Memory B cell (primary cell): ENCODE measurements at regions not wholly inside any gene's neighbourhood (a gene's known extent, or its start where the extent isn't known, plus 50 kb on each side); places are given as distances from the start of the nearest gene placed in this dataset.
"Not testable (repeated sequence)": the region's sequence is repeated elsewhere in the genome, so short reads cannot be mapped to it uniquely, and the experiment has no call there.

ENCODE experiments used
- ATAC-seq: fragments of 150-1000 bp; cut with Tn5 transposase; 2 replicates; pipeline ENCODE4 v1.10.0; 2021; ENCODE audit warnings: low read depth, mild to moderate bottlenecking, moderate library complexity
- DNase-seq, 2 donors: peaks; one replicate each; pipeline ENCODE4 v3.0.0; 2022; ENCODE audit warnings: low spot score in 2 of 2
- H3K27ac Mint-ChIP-seq: one replicate; pipeline ENCODE4 v1.8.0; 2022; ENCODE audit warnings: mild to moderate bottlenecking, moderate library complexity, mixed read lengths
- H3K27me3 Mint-ChIP-seq: one replicate; pipeline ENCODE4 v1.8.0; 2022; ENCODE audit warnings: mixed read lengths
- H3K36me3 Mint-ChIP-seq: one replicate; pipeline ENCODE4 v1.8.0; 2022; ENCODE audit warnings: mild to moderate bottlenecking, mixed read lengths
- H3K4me1 Mint-ChIP-seq: one replicate; pipeline ENCODE4 v1.8.0; 2022; ENCODE audit warnings: mixed read lengths
- H3K4me3 Mint-ChIP-seq: one replicate; pipeline ENCODE4 v1.8.0; 2022; ENCODE audit warnings: mild to moderate bottlenecking, moderate library complexity, mixed read lengths
- H3K9me3 Mint-ChIP-seq: one replicate; pipeline ENCODE4 v1.8.0; 2022; ENCODE audit warnings: mixed read lengths

- no peak overlapping the region for H3K27ac Mint-ChIP-seq
- peaks cover 31% of the 10 kb centered on the region for H3K4me1 Mint-ChIP-seq
- no peaks in the 10 kb centered on the region for H3K27me3 Mint-ChIP-seq
- peaks cover 5% of the 10 kb centered on the region for H3K9me3 Mint-ChIP-seq
- ATAC-seq (no peak), DNase-seq (no peak)
- H3K36me3 Mint-ChIP-seq: peaks cover 10% of the 10 kb centered on the region
- H3K4me3 Mint-ChIP-seq: no peak overlapping the region
Observed at GRCh38 chr21:14752345-14752909, 206.3 kb upstream of the SAMSN1 start.

- ATAC-seq (no peak), DNase-seq (no peak)
- H3K4me3 Mint-ChIP-seq: no peak overlapping the region
- H3K36me3 Mint-ChIP-seq: peaks cover 6% of the 10 kb centered on the region
- H3K4me1 Mint-ChIP-seq: peaks cover 26% of the 10 kb centered on the region
- H3K27me3 Mint-ChIP-seq: no peaks in the 10 kb centered on the region
- peak overlapping the region; percentile 51 for H3K27ac Mint-ChIP-seq
- H3K9me3 Mint-ChIP-seq: peaks cover 5% of the 10 kb centered on the region
Observed at GRCh38 chr21:14751602-14752344, 205.7 kb upstream of the SAMSN1 start.

GRCh38 chr21:14751011-14751410, 204.9 kb upstream of the SAMSN1 start:
- peak overlapping the region; percentile 51 for H3K27ac Mint-ChIP-seq
- no peak for ATAC-seq
- peaks cover 6% of the 10 kb centered on the region for H3K9me3 Mint-ChIP-seq
- no peak for DNase-seq
- H3K4me1 Mint-ChIP-seq: peaks cover 22% of the 10 kb centered on the region
- peaks cover 8% of the 10 kb centered on the region for H3K36me3 Mint-ChIP-seq
- H3K27me3 Mint-ChIP-seq: no peaks in the 10 kb centered on the region
- no peak overlapping the region for H3K4me3 Mint-ChIP-seq

- ATAC-seq: no peak
- peaks cover 8% of the 10 kb centered on the region for H3K36me3 Mint-ChIP-seq
- no peak for DNase-seq
- peaks cover 7% of the 10 kb centered on the region for H3K9me3 Mint-ChIP-seq
- H3K27me3 Mint-ChIP-seq: no peaks in the 10 kb centered on the region
- no peak overlapping the region for H3K4me3 Mint-ChIP-seq
- H3K4me1 Mint-ChIP-seq: peaks cover 22% of the 10 kb centered on the region
- no peak overlapping the region for H3K27ac Mint-ChIP-seq
Observed at GRCh38 chr21:14750041-14750440, 203.9 kb upstream of the SAMSN1 start.

- peaks cover 4% of the 10 kb centered on the region for H3K9me3 Mint-ChIP-seq
- ATAC-seq (no peak), DNase-seq (no peak)
- peaks cover 16% of the 10 kb centered on the region for H3K4me1 Mint-ChIP-seq
- H3K36me3 Mint-ChIP-seq: peaks cover 5% of the 10 kb centered on the region
- H3K27ac Mint-ChIP-seq: no peak overlapping the region
- no peak overlapping the region for H3K4me3 Mint-ChIP-seq
- H3K27me3 Mint-ChIP-seq: no peaks in the 10 kb centered on the region
Observed at GRCh38 chr21:14748662-14749061, 202.5 kb upstream of the SAMSN1 start.

GRCh38 chr21:14744368-14744767, 198.3 kb upstream of the SAMSN1 start:
- Mint-ChIP-seq H3K4me3 (no peak overlapping the region), H3K27ac (no peak overlapping the region), H3K9me3 (peaks cover 5% of the 10 kb centered on the region), H3K4me1 (no peaks in the 10 kb centered on the region), H3K36me3 (peaks cover 4% of the 10 kb centered on the region), H3K27me3 (no peaks in the 10 kb centered on the region)
- DNase-seq: no peak
- no peak for ATAC-seq

GRCh38 chr21:14742119-14742518, 196.0 kb upstream of the SAMSN1 start:
- H3K9me3 Mint-ChIP-seq: peaks cover 5% of the 10 kb centered on the region
- no peak for DNase-seq
- peaks cover 4% of the 10 kb centered on the region for H3K36me3 Mint-ChIP-seq
- peaks cover 6% of the 10 kb centered on the region for H3K4me1 Mint-ChIP-seq
- H3K27me3 Mint-ChIP-seq: no peaks in the 10 kb centered on the region
- no peak for ATAC-seq
- no peak overlapping the region for H3K4me3 Mint-ChIP-seq
- no peak overlapping the region for H3K27ac Mint-ChIP-seq

- Mint-ChIP-seq H3K9me3 (peaks cover 5% of the 10 kb centered on the region), H3K27ac (no peak overlapping the region), H3K36me3 (peaks cover 4% of the 10 kb centered on the region), H3K4me1 (peaks cover 7% of the 10 kb centered on the region), H3K27me3 (no peaks in the 10 kb centered on the region), H3K4me3 (no peak overlapping the region)
- DNase-seq: no peak
- no peak for ATAC-seq
Observed at GRCh38 chr21:14741256-14741655, 195.1 kb upstream of the SAMSN1 start.

GRCh38 chr21:14740692-14741091, 194.6 kb upstream of the SAMSN1 start:
- Mint-ChIP-seq H3K4me3 (no peak overlapping the region), H3K27ac (no peak overlapping the region), H3K27me3 (no peaks in the 10 kb centered on the region), H3K9me3 (peaks cover 2% of the 10 kb centered on the region), H3K4me1 (peaks cover 10% of the 10 kb centered on the region), H3K36me3 (peaks cover 3% of the 10 kb centered on the region)
- no peak for ATAC-seq
- no peak for DNase-seq

- Mint-ChIP-seq H3K4me1 (peaks cover 14% of the 10 kb centered on the region), H3K4me3 (no peak overlapping the region), H3K27me3 (no peaks in the 10 kb centered on the region), H3K27ac (no peak overlapping the region), H3K36me3 (peaks cover 3% of the 10 kb centered on the region), H3K9me3 (peaks cover 2% of the 10 kb centered on the region)
- ATAC-seq (no peak), DNase-seq (no peak)
Observed at GRCh38 chr21:14740116-14740515, 194.0 kb upstream of the SAMSN1 start.

- Mint-ChIP-seq H3K36me3 (peaks cover 3% of the 10 kb centered on the region), H3K9me3 (peaks cover 2% of the 10 kb centered on the region), H3K27me3 (no peaks in the 10 kb centered on the region), H3K4me1 (peaks cover 14% of the 10 kb centered on the region), H3K4me3 (no peak overlapping the region), H3K27ac (no peak overlapping the region)
- no peak for ATAC-seq
- DNase-seq: no peak
Observed at GRCh38 chr21:14739590-14739989, 193.5 kb upstream of the SAMSN1 start.

- DNase-seq, ATAC-seq, H3K36me3 Mint-ChIP-seq, H3K27me3 Mint-ChIP-seq, H3K4me3 Mint-ChIP-seq, H3K9me3 Mint-ChIP-seq, H3K27ac Mint-ChIP-seq: not testable (repeated sequence)
- H3K4me1 Mint-ChIP-seq: peaks cover 18% of the 10 kb centered on the region
Observed at GRCh38 chr21:14738576-14738975, 192.5 kb upstream of the SAMSN1 start.

- ATAC-seq (peak; percentile 80), DNase-seq (peak; percentile 46 to 68)
- no peak overlapping the region for H3K4me3 Mint-ChIP-seq
- no peak overlapping the region for H3K27ac Mint-ChIP-seq
- no peaks in the 10 kb centered on the region for H3K9me3 Mint-ChIP-seq
- H3K27me3 Mint-ChIP-seq: no peaks in the 10 kb centered on the region
- peaks cover 19% of the 10 kb centered on the region for H3K4me1 Mint-ChIP-seq
- no peaks in the 10 kb centered on the region for H3K36me3 Mint-ChIP-seq
Observed at GRCh38 chr21:14737922-14738321, 191.8 kb upstream of the SAMSN1 start.

- no peak overlapping the region for H3K27ac Mint-ChIP-seq
Observed at GRCh38 chr21:14737284-14737691, 191.2 kb upstream of the SAMSN1 start.

GRCh38 chr21:14736672-14737071, 190.6 kb upstream of the SAMSN1 start:
- no peaks in the 10 kb centered on the region for H3K36me3 Mint-ChIP-seq
- no peak overlapping the region for H3K27ac Mint-ChIP-seq
- ATAC-seq: no peak
- H3K4me3 Mint-ChIP-seq: no peak overlapping the region
- H3K4me1 Mint-ChIP-seq: peaks cover 19% of the 10 kb centered on the region
- no peak for DNase-seq
- H3K27me3 Mint-ChIP-seq: no peaks in the 10 kb centered on the region
- H3K9me3 Mint-ChIP-seq: no peaks in the 10 kb centered on the region

More at GRCh38 chr21:14737284-14737691, 191.2 kb upstream of the SAMSN1 start:
- Mint-ChIP-seq H3K27me3 (no peaks in the 10 kb centered on the region), H3K36me3 (no peaks in the 10 kb centered on the region), H3K4me1 (peaks cover 19% of the 10 kb centered on the region), H3K9me3 (no peaks in the 10 kb centered on the region), H3K4me3 (no peak overlapping the region)
- no peak for DNase-seq
- no peak for ATAC-seq
